ENCODE measurements at regions not wholly inside any gene's neighbourhood (a gene's known extent, or its start where the extent isn't known, plus 50 kb on each side); places are given as distances from the start of the nearest gene placed in this dataset.

GRCh38 chr11:8829556-8829955 lies 81.4 kb upstream of the AKIP1 start:
- H3K27ac Mint-ChIP-seq = no peak overlapping the region
- H3K36me3 Mint-ChIP-seq (ENCODE audit: low read depth) = no peaks in the 10 kb centered on the region
- no peak overlapping the region for H3K4me3 Mint-ChIP-seq
- DNase-seq = no peak
- H3K27me3 Mint-ChIP-seq = peaks cover 7% of the 10 kb centered on the region
- Histone ChIP-seq H3K4me3 (ENCODE audit: low read length) (no peak overlapping the region), H3K9me3 (ENCODE audit: control insufficient read depth in 1 of 2, insufficient read depth in 1 of 2, low read length in 2 of 2) (no peaks in the 10 kb centered on the region), H3K27ac (ENCODE audit: low read depth in 1 of 2, low read length in 2 of 2) (no peak overlapping the region), H3K4me1 (ENCODE audit: insufficient read depth, low read length) (no peaks in the 10 kb centered on the region), H3K36me3 (ENCODE audit: insufficient read depth, low read length) (no peaks in the 10 kb centered on the region), H3K27me3 (ENCODE audit: control insufficient read depth in 1 of 2, insufficient read depth in 2 of 2, low read length in 2 of 2) (no peaks in the 10 kb centered on the region)
- H3K4me1 Mint-ChIP-seq (ENCODE audit: low read depth) = no peaks in the 10 kb centered on the region
- no peaks in the 10 kb centered on the region for H3K9me3 Mint-ChIP-seq
- ATAC-seq (ENCODE audit: poor library complexity) = no peak
- CTCF ChIA-PET = no interaction called here
- POLR2A ChIA-PET = no interaction called here
- TF ChIP-seq CTCF (IDR thresholded peaks at IDR 0.05) = no peak
- intact Hi-C loops (cut with DNase I, micrococcal nuclease) = no loop called here

DNA sequence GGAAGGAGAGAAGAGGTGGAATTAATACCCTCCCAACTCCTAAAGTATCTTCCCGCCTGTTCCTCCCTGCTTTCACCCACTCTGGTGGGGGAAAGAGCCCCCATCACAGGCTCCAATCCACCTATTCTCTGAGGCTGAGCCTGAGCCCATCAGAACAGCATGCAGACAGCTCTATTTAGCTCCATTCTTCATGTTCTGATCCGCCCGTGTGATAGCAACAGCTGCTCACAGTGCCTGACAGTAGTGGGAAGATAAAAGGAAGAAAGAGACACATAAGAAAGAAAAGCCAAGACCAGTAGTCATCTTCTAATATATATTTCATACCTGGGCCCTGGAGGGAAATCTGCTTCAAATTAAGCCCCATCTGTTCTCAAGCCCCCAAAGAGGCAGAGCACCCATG lies 80.3 kb upstream of the AKIP1 start:
- Histone ChIP-seq H3K9me3 (ENCODE audit: control insufficient read depth in 1 of 2, insufficient read depth in 1 of 2, low read length in 2 of 2) (no peaks in the 10 kb centered on the region), H3K27me3 (ENCODE audit: control insufficient read depth in 1 of 2, insufficient read depth in 2 of 2, low read length in 2 of 2) (no peaks in the 10 kb centered on the region), H3K4me3 (ENCODE audit: low read length) (no peak overlapping the region), H3K27ac (ENCODE audit: low read depth in 1 of 2, low read length in 2 of 2) (no peak overlapping the region), H3K4me1 (ENCODE audit: insufficient read depth, low read length) (no peaks in the 10 kb centered on the region), H3K36me3 (ENCODE audit: insufficient read depth, low read length) (no peaks in the 10 kb centered on the region)
- Mint-ChIP-seq H3K9me3 (no peaks in the 10 kb centered on the region), H3K4me3 (no peak overlapping the region), H3K4me1 (ENCODE audit: low read depth) (no peaks in the 10 kb centered on the region), H3K36me3 (ENCODE audit: low read depth) (no peaks in the 10 kb centered on the region), H3K27ac (no peak overlapping the region), H3K27me3 (peaks cover 5% of the 10 kb centered on the region)
- no peak for TF ChIP-seq CTCF (IDR thresholded peaks at IDR 0.05)
- POLR2A ChIA-PET = no interaction called here
- DNase-seq (no peak), ATAC-seq (ENCODE audit: poor library complexity) (no peak)
- intact Hi-C loops (cut with DNase I, micrococcal nuclease) = no loop called here
- CTCF ChIA-PET = no interaction called here

GRCh38 chr11:8831861-8832260 lies 79.1 kb upstream of the AKIP1 start:
- Mint-ChIP-seq H3K36me3 (ENCODE audit: low read depth) (no peaks in the 10 kb centered on the region), H3K4me3 (no peak overlapping the region), H3K27me3 (peaks cover 8% of the 10 kb centered on the region), H3K9me3 (no peaks in the 10 kb centered on the region), H3K27ac (no peak overlapping the region), H3K4me1 (ENCODE audit: low read depth) (no peaks in the 10 kb centered on the region)
- Histone ChIP-seq H3K9me3 (ENCODE audit: control insufficient read depth in 1 of 2, insufficient read depth in 1 of 2, low read length in 2 of 2) (no peaks in the 10 kb centered on the region), H3K4me1 (ENCODE audit: insufficient read depth, low read length) (no peaks in the 10 kb centered on the region), H3K27ac (ENCODE audit: low read depth in 1 of 2, low read length in 2 of 2) (no peak overlapping the region), H3K36me3 (ENCODE audit: insufficient read depth, low read length) (no peaks in the 10 kb centered on the region), H3K4me3 (ENCODE audit: low read length) (no peak overlapping the region), H3K27me3 (ENCODE audit: control insufficient read depth in 1 of 2, insufficient read depth in 2 of 2, low read length in 2 of 2) (no peaks in the 10 kb centered on the region)
- no peak for DNase-seq
- POLR2A ChIA-PET = no interaction called here
- intact Hi-C loops (cut with DNase I, micrococcal nuclease) = no loop called here
- CTCF ChIA-PET = interaction anchor here (0.7 kb wide), 1 partner anchor 10 kb away, joined by 3 read pairs; no protein-coding TSS in a partner anchor
- ATAC-seq (ENCODE audit: poor library complexity) = no peak
- TF ChIP-seq CTCF (IDR thresholded peaks at IDR 0.05) = no peak

Data from CD4-positive, alpha-beta T cell (primary cell).